Neutrophil (primary cell): ENCODE measurements at regions not wholly inside any gene's neighbourhood (a gene's known extent, or its start where the extent isn't known, plus 50 kb on each side); places are given as distances from the start of the nearest gene placed in this dataset.
"Not testable (repeated sequence)": the region's sequence is repeated elsewhere in the genome, so short reads cannot be mapped to it uniquely, and the experiment has no call there.

Experiments
- H3K27ac ChIP-seq: fragments of 200-600 bp; sonication (generic); 2 replicates; pipeline ENCODE4 v1.5.1; 2016; ENCODE audit warnings: mild to moderate bottlenecking, moderate library complexity
- H3K27me3 ChIP-seq: fragments of 200-600 bp; sonication (generic); 2 replicates; pipeline ENCODE4 v1.6.0; 2016; ENCODE audit warnings: mild to moderate bottlenecking
- H3K36me3 ChIP-seq: fragments of 200-600 bp; sonication (generic); 2 replicates; pipeline ENCODE4 v1.5.1; 2017
- H3K4me1 ChIP-seq, 2 experiments: fragments of 200-600 bp in 1 of 2; sonication (generic) in 1 of 2; 1 replicate in 1 of 2; 2 replicates in 1 of 2; pipeline versions ENCODE4 v1.5.1 to v1.6.1; 2013 to 2016; ENCODE audit warnings: low read depth in 1 of 2, low read length in 1 of 2, mild to moderate bottlenecking in 1 of 2, moderate library complexity in 1 of 2; ENCODE audit not compliant: control insufficient read depth in 1 of 2, insufficient read depth in 1 of 2
- H3K4me3 ChIP-seq, 2 experiments: fragments of 200-600 bp in 1 of 2; sonication (generic) in 1 of 2; 1 replicate in 1 of 2; 2 replicates in 1 of 2; pipeline ENCODE4 v1.5.1; 2013 to 2016; ENCODE audit warnings: low read depth in 1 of 2, low read length in 1 of 2, mild to moderate bottlenecking in 1 of 2, moderate library complexity in 1 of 2
- H3K9me3 ChIP-seq: fragments of 200-600 bp; sonication (generic); 2 replicates; pipeline ENCODE4 v1.5.1; 2016
- TF ChIP-seq, protein P1 (sequence below): fragments of 200-600 bp; sonication (generic); IDR thresholded peaks from 2 replicates; pipeline ENCODE4 v1.5.1; 2016; ENCODE audit warnings: antibody characterized with exemption

DNA sequence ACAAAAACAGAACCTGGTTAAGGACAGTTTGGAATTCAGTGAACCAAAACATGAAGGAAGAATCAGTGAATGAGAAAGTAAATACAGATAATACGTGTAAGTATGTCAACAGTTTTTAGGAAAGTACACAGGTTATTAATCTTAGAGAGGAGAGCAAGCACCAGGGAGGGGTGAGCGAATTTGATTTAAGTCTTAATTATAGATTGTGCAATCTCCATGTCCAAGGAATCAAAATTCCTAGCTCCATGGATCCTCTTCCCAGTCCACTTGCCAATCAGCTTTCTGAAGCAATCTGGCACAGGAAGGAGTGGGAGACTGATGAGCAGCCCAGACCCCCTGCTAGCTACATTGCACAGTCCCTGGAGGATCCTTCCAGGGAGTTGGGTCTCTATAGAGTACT, 346.4 kb downstream of the SETD4 start:
- TF ChIP-seq, protein P1, sequence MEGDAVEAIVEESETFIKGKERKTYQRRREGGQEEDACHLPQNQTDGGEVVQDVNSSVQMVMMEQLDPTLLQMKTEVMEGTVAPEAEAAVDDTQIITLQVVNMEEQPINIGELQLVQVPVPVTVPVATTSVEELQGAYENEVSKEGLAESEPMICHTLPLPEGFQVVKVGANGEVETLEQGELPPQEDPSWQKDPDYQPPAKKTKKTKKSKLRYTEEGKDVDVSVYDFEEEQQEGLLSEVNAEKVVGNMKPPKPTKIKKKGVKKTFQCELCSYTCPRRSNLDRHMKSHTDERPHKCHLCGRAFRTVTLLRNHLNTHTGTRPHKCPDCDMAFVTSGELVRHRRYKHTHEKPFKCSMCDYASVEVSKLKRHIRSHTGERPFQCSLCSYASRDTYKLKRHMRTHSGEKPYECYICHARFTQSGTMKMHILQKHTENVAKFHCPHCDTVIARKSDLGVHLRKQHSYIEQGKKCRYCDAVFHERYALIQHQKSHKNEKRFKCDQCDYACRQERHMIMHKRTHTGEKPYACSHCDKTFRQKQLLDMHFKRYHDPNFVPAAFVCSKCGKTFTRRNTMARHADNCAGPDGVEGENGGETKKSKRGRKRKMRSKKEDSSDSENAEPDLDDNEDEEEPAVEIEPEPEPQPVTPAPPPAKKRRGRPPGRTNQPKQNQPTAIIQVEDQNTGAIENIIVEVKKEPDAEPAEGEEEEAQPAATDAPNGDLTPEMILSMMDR: no peak
- no peak overlapping the region for H3K27ac ChIP-seq
- peaks cover 30% of the 10 kb centered on the region for H3K27me3 ChIP-seq
- H3K9me3 ChIP-seq: no peaks in the 10 kb centered on the region
- no peak overlapping the region for H3K4me3 ChIP-seq
- H3K36me3 ChIP-seq: no peaks in the 10 kb centered on the region
- H3K4me1 ChIP-seq: no peaks in the 10 kb centered on the region

DNA sequence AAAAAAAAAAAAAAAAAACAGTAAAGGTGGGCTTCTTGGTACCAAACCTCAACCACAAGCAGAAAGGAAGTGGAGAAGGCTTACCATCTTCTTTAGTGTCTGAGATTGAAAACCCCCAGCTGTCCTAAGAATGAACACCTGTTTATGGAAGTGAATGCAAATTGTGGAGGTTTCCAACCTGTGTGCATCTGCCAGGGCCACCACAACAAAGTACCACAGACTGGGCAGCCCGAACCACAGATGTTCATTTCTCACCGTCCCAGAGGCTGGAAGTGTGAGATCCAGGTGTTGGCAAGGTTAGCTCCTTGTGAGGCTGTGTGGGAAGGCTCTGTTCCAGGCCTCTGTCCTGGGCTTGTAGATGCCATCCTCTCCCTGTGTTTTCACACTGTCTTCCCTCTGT, 348.7 kb downstream of the SETD4 start:
- H3K4me1 ChIP-seq: no peaks in the 10 kb centered on the region
- no peak overlapping the region for H3K4me3 ChIP-seq
- TF ChIP-seq, protein P1: no peak
- no peaks in the 10 kb centered on the region for H3K9me3 ChIP-seq
- no peak overlapping the region for H3K27ac ChIP-seq
- peaks cover 46% of the 10 kb centered on the region for H3K27me3 ChIP-seq
- no peaks in the 10 kb centered on the region for H3K36me3 ChIP-seq

DNA sequence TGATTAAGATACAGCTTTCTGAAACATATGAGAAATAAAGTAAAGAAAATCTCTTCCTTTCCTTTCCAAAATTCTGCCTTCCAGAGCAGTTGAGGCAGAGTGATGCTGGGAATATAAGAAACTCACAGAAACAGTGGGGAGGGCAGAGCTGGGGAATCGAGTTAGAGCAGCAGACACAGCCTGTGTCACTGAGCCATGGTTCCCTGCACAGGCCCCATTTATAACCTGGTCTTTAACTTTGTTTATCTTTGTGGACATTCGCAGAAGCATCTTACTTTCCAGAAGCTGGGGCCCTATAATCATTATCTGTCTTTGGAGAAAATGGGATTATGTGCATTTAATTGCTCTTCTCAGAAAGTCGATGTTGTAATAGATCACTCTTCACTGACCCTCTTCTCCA, 349.1 kb downstream of the SETD4 start:
- no peaks in the 10 kb centered on the region for H3K9me3 ChIP-seq
- H3K4me3 ChIP-seq: no peak overlapping the region
- H3K36me3 ChIP-seq: no peaks in the 10 kb centered on the region
- H3K27ac ChIP-seq: no peak overlapping the region
- H3K27me3 ChIP-seq: peaks cover 43% of the 10 kb centered on the region
- TF ChIP-seq, protein P1: no peak
- H3K4me1 ChIP-seq: no peaks in the 10 kb centered on the region

DNA sequence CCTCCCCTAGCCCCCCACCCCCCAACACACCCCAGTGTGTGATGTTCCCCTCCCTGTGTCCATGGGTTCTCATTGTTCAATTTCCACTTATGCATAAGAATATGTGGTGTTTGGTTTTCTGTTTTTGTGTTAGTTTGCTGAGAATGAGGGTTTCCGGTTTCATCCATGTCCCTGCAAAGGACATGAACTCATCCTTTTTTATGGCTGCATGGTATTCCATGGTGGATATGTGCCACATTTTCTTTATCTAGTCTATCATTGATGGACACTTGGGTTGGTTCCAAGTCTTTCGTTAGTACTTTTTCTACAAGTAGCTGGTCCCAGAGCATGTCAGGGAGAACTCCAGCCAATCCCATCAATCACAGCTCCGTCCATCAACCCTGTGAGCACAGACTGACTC, 350.3 kb downstream of the SETD4 start:
- not testable (repeated sequence) for H3K36me3 ChIP-seq, H3K27ac ChIP-seq, H3K4me3 ChIP-seq, H3K4me1 ChIP-seq, H3K9me3 ChIP-seq
- peaks cover 38% of the 10 kb centered on the region for H3K27me3 ChIP-seq

DNA sequence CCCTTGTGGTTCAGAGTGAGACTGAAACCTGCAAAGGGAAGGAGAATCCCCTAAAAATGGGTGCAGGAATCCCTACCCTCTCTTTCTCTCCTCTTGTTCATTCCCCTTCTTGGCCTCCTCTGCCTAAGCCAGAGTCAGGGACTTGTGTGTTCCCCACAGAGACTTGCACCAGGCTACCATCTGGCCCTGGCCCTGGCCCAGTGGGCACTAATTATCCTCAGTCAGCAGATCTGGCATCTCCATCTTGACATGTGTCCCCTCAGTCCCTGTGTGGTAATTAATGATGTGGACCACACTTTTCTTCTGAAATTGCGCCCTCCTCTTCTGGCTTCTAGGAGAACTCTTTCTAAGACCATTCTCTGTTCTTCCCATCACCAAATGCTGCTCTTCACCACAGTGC, 354.4 kb downstream of the SETD4 start:
- no peaks in the 10 kb centered on the region for H3K4me1 ChIP-seq
- H3K27ac ChIP-seq: no peak overlapping the region
- no peak overlapping the region for H3K4me3 ChIP-seq
- no peaks in the 10 kb centered on the region for H3K9me3 ChIP-seq
- no peaks in the 10 kb centered on the region for H3K36me3 ChIP-seq
- peaks cover 31% of the 10 kb centered on the region for H3K27me3 ChIP-seq
- TF ChIP-seq, protein P1: no peak

DNA sequence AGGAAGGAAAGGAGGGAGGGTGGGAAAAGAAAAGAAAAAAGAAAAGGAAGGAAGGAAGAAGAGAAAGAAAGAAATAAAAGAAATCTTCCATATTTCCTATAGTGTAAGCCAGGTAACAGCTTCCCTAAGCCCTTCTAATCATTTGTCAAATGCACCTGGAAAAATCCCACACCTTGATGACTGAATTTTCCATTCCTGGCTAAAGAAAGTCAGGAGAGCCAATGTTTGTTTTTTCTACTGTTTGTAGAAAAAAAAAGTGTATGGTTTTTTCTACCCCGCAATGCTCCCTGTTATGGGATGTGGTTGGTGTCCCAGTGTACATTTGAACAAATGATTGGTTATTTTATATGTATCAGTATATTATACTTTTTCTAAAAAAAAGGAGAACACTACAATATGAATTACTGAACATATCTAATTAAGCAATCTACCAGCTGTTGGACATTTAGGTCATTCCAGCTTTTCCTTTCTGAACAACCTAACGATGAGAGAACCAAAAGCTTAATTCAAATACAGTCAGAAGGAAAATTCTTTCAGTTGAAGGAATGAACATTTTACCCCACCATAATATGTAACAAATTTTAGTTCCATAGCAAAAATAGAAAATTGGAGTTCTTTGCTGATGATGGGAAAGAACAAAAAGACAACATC, 355.0 kb downstream of the SETD4 start:
- H3K36me3 ChIP-seq: no peaks in the 10 kb centered on the region
- H3K9me3 ChIP-seq: no peaks in the 10 kb centered on the region

More for the DNA sequence above, 355.0 kb downstream of the SETD4 start:
- H3K4me1 ChIP-seq: no peaks in the 10 kb centered on the region
- TF ChIP-seq, protein P1: no peak
- no peak overlapping the region for H3K4me3 ChIP-seq
- H3K27me3 ChIP-seq: peaks cover 31% of the 10 kb centered on the region
- no peak overlapping the region for H3K27ac ChIP-seq
